ENCODE measurements at regions not wholly inside any gene's neighbourhood (a gene's known extent, or its start where the extent isn't known, plus 50 kb on each side); places are given as distances from the start of the nearest gene placed in this dataset.

GRCh38 chr11:90723475-90723874 lies 500.6 kb upstream of the CHORDC1 start:
- Histone ChIP-seq H3K79me1 (ENCODE audit: low read depth, low read length) (no peaks in the 10 kb centered on the region), H3K18ac (ENCODE audit: low read length) (no peak overlapping the region), H3K9me3 (replicated peaks in 1 of 2; ENCODE audit: control insufficient read depth in 2 of 2, insufficient read depth in 1 of 2, low read depth in 1 of 2, low read length in 2 of 2) (no peaks in the 10 kb centered on the region), H2BK5ac (ENCODE audit: low read length) (no peak overlapping the region), H3K27me3 (ENCODE audit: control insufficient read depth in 3 of 3, insufficient read depth in 3 of 3, low read depth in 1 of 3, low read length in 3 of 3) (no peaks in the 10 kb centered on the region), H3K27ac (replicated peaks; ENCODE audit: low read length) (no peak overlapping the region), H3K4ac (ENCODE audit: low read length) (no peak overlapping the region), H3K4me2 (ENCODE audit: insufficient read depth, low read length, poor library complexity, severe bottlenecking) (no peak overlapping the region), H3K9ac (ENCODE audit: low read depth, low read length, poor library complexity) (no peak overlapping the region), H3K36me3 (replicated peaks in 1 of 2; ENCODE audit: control insufficient read depth in 2 of 2, insufficient read depth in 2 of 2, low read length in 2 of 2) (no peaks in the 10 kb centered on the region), H2AK5ac (ENCODE audit: low read depth, low read length) (no peak overlapping the region), H2BK12ac (ENCODE audit: low read length) (no peak overlapping the region), H4K91ac (ENCODE audit: low read depth, low read length, poor library complexity) (no peak overlapping the region), H4K8ac (ENCODE audit: low read depth, low read length) (no peak overlapping the region), H2AFZ (ENCODE audit: low read length) (no peak overlapping the region), H3K4me3 (ENCODE audit: low read length in 2 of 2) (no peak overlapping the region), H2BK120ac (ENCODE audit: low read depth, low read length) (no peak overlapping the region), H3K14ac (ENCODE audit: low read length) (no peak overlapping the region), H3K4me1 (ENCODE audit: control insufficient read depth in 2 of 2, insufficient read depth in 1 of 2, low read depth in 1 of 2, low read length in 2 of 2) (no peaks in the 10 kb centered on the region), H3K23ac (ENCODE audit: low read depth, low read length, poor library complexity) (no peak overlapping the region), H2BK15ac (ENCODE audit: low read length) (no peak overlapping the region)
- DNase-seq (ENCODE audit: low spot score) = no peak
- no CpG with 5 or more reads among the region's 3 CpGs for WGBS, 2 donors (ENCODE audit: extremely low coverage in 2 of 2, insufficient read length in 2 of 2, insufficient replicate concordance in 1 of 2)

GRCh38 chr11:90722552-90723190 lies 499.8 kb upstream of the CHORDC1 start:
- Histone ChIP-seq H3K36me3 (replicated peaks in 1 of 2; ENCODE audit: control insufficient read depth in 2 of 2, insufficient read depth in 2 of 2, low read length in 2 of 2) (no peaks in the 10 kb centered on the region), H3K27ac (replicated peaks; ENCODE audit: low read length) (no peak overlapping the region), H2AK5ac (ENCODE audit: low read depth, low read length) (no peak overlapping the region), H3K9me3 (replicated peaks in 1 of 2; ENCODE audit: control insufficient read depth in 2 of 2, insufficient read depth in 1 of 2, low read depth in 1 of 2, low read length in 2 of 2) (no peaks in the 10 kb centered on the region), H4K91ac (ENCODE audit: low read depth, low read length, poor library complexity) (no peak overlapping the region), H3K9ac (ENCODE audit: low read depth, low read length, poor library complexity) (no peak overlapping the region), H3K4ac (ENCODE audit: low read length) (no peak overlapping the region), H3K18ac (ENCODE audit: low read length) (no peak overlapping the region), H2AFZ (ENCODE audit: low read length) (peak overlapping the region; percentile 13), H3K79me1 (ENCODE audit: low read depth, low read length) (no peaks in the 10 kb centered on the region), H2BK15ac (ENCODE audit: low read length) (no peak overlapping the region), H2BK12ac (ENCODE audit: low read length) (no peak overlapping the region), H2BK5ac (ENCODE audit: low read length) (no peak overlapping the region), H3K14ac (ENCODE audit: low read length) (no peak overlapping the region), H4K8ac (ENCODE audit: low read depth, low read length) (no peak overlapping the region), H3K4me3 (ENCODE audit: low read length in 2 of 2) (no peak overlapping the region), H3K4me1 (ENCODE audit: control insufficient read depth in 2 of 2, insufficient read depth in 1 of 2, low read depth in 1 of 2, low read length in 2 of 2) (no peaks in the 10 kb centered on the region), H3K23ac (ENCODE audit: low read depth, low read length, poor library complexity) (no peak overlapping the region), H2BK120ac (ENCODE audit: low read depth, low read length) (no peak overlapping the region), H3K27me3 (ENCODE audit: control insufficient read depth in 3 of 3, insufficient read depth in 3 of 3, low read depth in 1 of 3, low read length in 3 of 3) (no peaks in the 10 kb centered on the region), H3K4me2 (ENCODE audit: insufficient read depth, low read length, poor library complexity, severe bottlenecking) (no peak overlapping the region)
- WGBS, 2 donors (ENCODE audit: extremely low coverage in 2 of 2, insufficient read length in 2 of 2, insufficient replicate concordance in 1 of 2) = no CpG with 5 or more reads among the region's 3 CpGs
- no peak for DNase-seq (ENCODE audit: low spot score)

GRCh38 chr11:90717522-90717921 lies 494.7 kb upstream of the CHORDC1 start:
- Histone ChIP-seq H4K91ac (ENCODE audit: low read depth, low read length, poor library complexity) (no peak overlapping the region), H3K4me1 (ENCODE audit: control insufficient read depth in 2 of 2, insufficient read depth in 1 of 2, low read depth in 1 of 2, low read length in 2 of 2) (no peaks in the 10 kb centered on the region), H2BK15ac (ENCODE audit: low read length) (no peak overlapping the region), H2BK12ac (ENCODE audit: low read length) (no peak overlapping the region), H4K8ac (ENCODE audit: low read depth, low read length) (no peak overlapping the region), H3K23ac (ENCODE audit: low read depth, low read length, poor library complexity) (no peak overlapping the region), H3K4me3 (ENCODE audit: low read length in 2 of 2) (no peak overlapping the region), H3K9ac (ENCODE audit: low read depth, low read length, poor library complexity) (no peak overlapping the region), H2AFZ (ENCODE audit: low read length) (no peak overlapping the region), H3K18ac (ENCODE audit: low read length) (no peak overlapping the region), H3K79me1 (ENCODE audit: low read depth, low read length) (no peaks in the 10 kb centered on the region), H3K36me3 (replicated peaks in 1 of 2; ENCODE audit: control insufficient read depth in 2 of 2, insufficient read depth in 2 of 2, low read length in 2 of 2) (no peaks in the 10 kb centered on the region), H3K4me2 (ENCODE audit: insufficient read depth, low read length, poor library complexity, severe bottlenecking) (no peak overlapping the region), H3K14ac (ENCODE audit: low read length) (no peak overlapping the region), H3K9me3 (replicated peaks in 1 of 2; ENCODE audit: control insufficient read depth in 2 of 2, insufficient read depth in 1 of 2, low read depth in 1 of 2, low read length in 2 of 2) (no peaks in the 10 kb centered on the region), H2BK120ac (ENCODE audit: low read depth, low read length) (no peak overlapping the region), H2AK5ac (ENCODE audit: low read depth, low read length) (no peak overlapping the region), H3K27ac (replicated peaks; ENCODE audit: low read length) (no peak overlapping the region), H3K27me3 (ENCODE audit: control insufficient read depth in 3 of 3, insufficient read depth in 3 of 3, low read depth in 1 of 3, low read length in 3 of 3) (no peaks in the 10 kb centered on the region), H3K4ac (ENCODE audit: low read length) (no peak overlapping the region), H2BK5ac (ENCODE audit: low read length) (no peak overlapping the region)
- DNase-seq (ENCODE audit: low spot score) = no peak

GRCh38 chr11:90705661-90706060 lies 482.8 kb upstream of the CHORDC1 start:
- H2BK120ac ChIP-seq (ENCODE audit: low read depth, low read length) = no peak overlapping the region
- no peak overlapping the region for H3K23ac ChIP-seq (ENCODE audit: low read depth, low read length, poor library complexity)
- H3K14ac ChIP-seq (ENCODE audit: low read length) = no peak overlapping the region
- no peak overlapping the region for H3K27ac ChIP-seq (replicated peaks; ENCODE audit: low read length)
- no peak overlapping the region for H2AFZ ChIP-seq (ENCODE audit: low read length)
- H2BK12ac ChIP-seq (ENCODE audit: low read length) = no peak overlapping the region
- peaks cover 0 to 3% of the 10 kb centered on the region in 2 donors for H3K4me1 ChIP-seq (ENCODE audit: control insufficient read depth in 2 of 2, insufficient read depth in 1 of 2, low read depth in 1 of 2, low read length in 2 of 2)
- no peak overlapping the region for H2AK5ac ChIP-seq (ENCODE audit: low read depth, low read length)
- H3K18ac ChIP-seq (ENCODE audit: low read length) = no peak overlapping the region
- no peak overlapping the region for H3K4me3 ChIP-seq (ENCODE audit: low read length in 2 of 2)
- H4K8ac ChIP-seq (ENCODE audit: low read depth, low read length) = no peak overlapping the region
- no peak overlapping the region for H3K9ac ChIP-seq (ENCODE audit: low read depth, low read length, poor library complexity)
- no peaks in the 10 kb centered on the region for H3K27me3 ChIP-seq (ENCODE audit: control insufficient read depth in 3 of 3, insufficient read depth in 3 of 3, low read depth in 1 of 3, low read length in 3 of 3)
- no peaks in the 10 kb centered on the region for H3K9me3 ChIP-seq (replicated peaks in 1 of 2; ENCODE audit: control insufficient read depth in 2 of 2, insufficient read depth in 1 of 2, low read depth in 1 of 2, low read length in 2 of 2)
- H3K4ac ChIP-seq (ENCODE audit: low read length) = no peak overlapping the region
- no peaks in the 10 kb centered on the region for H3K79me1 ChIP-seq (ENCODE audit: low read depth, low read length)
- DNase-seq (ENCODE audit: low spot score) = no peak
- H2BK5ac ChIP-seq (ENCODE audit: low read length) = no peak overlapping the region
- H3K36me3 ChIP-seq (replicated peaks in 1 of 2; ENCODE audit: control insufficient read depth in 2 of 2, insufficient read depth in 2 of 2, low read length in 2 of 2) = no peaks in the 10 kb centered on the region
- H4K91ac ChIP-seq (ENCODE audit: low read depth, low read length, poor library complexity) = no peak overlapping the region
- no peak overlapping the region for H3K4me2 ChIP-seq (ENCODE audit: insufficient read depth, low read length, poor library complexity, severe bottlenecking)
- H2BK15ac ChIP-seq (ENCODE audit: low read length) = no peak overlapping the region
